ENCODE measurements at regions not wholly inside any gene's neighbourhood (a gene's known extent, or its start where the extent isn't known, plus 50 kb on each side); places are given as distances from the start of the nearest gene placed in this dataset.

- no peak for DNase-seq (ENCODE audit: low read depth)
- no peak overlapping the region for H3K4me3 ChIP-seq (ENCODE audit: low read depth, low read length)
- TF ChIP-seq, protein P1, sequence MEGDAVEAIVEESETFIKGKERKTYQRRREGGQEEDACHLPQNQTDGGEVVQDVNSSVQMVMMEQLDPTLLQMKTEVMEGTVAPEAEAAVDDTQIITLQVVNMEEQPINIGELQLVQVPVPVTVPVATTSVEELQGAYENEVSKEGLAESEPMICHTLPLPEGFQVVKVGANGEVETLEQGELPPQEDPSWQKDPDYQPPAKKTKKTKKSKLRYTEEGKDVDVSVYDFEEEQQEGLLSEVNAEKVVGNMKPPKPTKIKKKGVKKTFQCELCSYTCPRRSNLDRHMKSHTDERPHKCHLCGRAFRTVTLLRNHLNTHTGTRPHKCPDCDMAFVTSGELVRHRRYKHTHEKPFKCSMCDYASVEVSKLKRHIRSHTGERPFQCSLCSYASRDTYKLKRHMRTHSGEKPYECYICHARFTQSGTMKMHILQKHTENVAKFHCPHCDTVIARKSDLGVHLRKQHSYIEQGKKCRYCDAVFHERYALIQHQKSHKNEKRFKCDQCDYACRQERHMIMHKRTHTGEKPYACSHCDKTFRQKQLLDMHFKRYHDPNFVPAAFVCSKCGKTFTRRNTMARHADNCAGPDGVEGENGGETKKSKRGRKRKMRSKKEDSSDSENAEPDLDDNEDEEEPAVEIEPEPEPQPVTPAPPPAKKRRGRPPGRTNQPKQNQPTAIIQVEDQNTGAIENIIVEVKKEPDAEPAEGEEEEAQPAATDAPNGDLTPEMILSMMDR (IDR thresholded peaks at IDR 0.05; ENCODE audit: insufficient read depth, low read length), result no peak
Measured at GRCh38 chr19:31955884-31956283, 389.5 kb upstream of the ZNF507 start.

GRCh38 chr19:31956771-31957392 is 388.5 kb upstream of the ZNF507 start:
- no peak for DNase-seq (ENCODE audit: low read depth)
- no peak overlapping the region for H3K4me3 ChIP-seq (ENCODE audit: low read depth, low read length)
- TF ChIP-seq, protein P1 (IDR thresholded peaks at IDR 0.05; ENCODE audit: insufficient read depth, low read length), result no peak

GRCh38 chr19:31957711-31958110 is 387.7 kb upstream of the ZNF507 start:
- no peak overlapping the region for H3K4me3 ChIP-seq (ENCODE audit: low read depth, low read length)
- DNase-seq (ENCODE audit: low read depth), result no peak
- TF ChIP-seq, protein P1 (IDR thresholded peaks at IDR 0.05; ENCODE audit: insufficient read depth, low read length), result no peak

DNA sequence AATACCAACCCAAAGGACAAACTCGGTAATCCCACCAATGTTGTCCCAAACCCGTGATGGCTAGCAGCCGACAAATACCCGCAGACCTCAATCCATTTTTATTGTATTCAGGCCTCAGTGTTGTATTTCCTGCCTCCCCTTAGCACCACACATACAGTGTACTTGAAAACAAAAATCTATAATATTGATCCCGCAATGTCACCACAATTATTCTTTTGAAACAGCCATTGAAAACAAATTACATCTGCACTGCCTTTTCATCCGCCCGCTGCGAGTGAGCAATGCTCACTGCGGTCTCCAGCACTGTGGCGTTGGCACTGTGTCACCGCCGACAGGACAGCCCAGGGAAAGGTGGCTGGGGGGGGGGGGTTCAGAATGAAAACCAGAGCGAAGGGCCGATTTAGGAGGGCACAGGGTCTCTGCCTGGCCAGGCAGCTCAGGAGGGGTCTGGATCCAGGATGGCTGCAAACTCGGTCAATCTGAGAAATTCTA is 385.8 kb upstream of the ZNF507 start:
- DNase-seq (ENCODE audit: low read depth), result no peak
- no peak overlapping the region for H3K4me3 ChIP-seq (ENCODE audit: low read depth, low read length)
- TF ChIP-seq, protein P1 (IDR thresholded peaks at IDR 0.05; ENCODE audit: insufficient read depth, low read length), result no peak

DNA sequence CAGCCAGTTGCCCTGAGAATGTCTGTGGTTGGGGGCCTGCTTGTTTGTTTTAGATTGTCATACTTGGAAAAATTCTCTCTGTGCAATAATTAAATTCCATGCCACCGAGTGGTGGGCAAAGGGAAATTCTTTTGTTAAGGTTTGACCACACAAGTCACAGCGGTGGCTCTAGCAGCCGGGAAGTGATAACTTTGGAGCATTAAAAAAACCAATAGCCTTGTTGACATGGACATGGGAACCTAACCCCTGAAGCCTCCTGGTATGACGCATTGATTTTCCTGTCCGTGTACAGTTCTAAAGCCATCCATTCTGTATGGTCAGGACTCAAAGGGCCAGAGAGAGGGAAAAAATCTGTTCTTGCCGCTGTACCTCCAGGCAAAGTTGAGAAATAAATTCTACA is 384.9 kb upstream of the ZNF507 start:
- TF ChIP-seq, protein P1 (IDR thresholded peaks at IDR 0.05; ENCODE audit: insufficient read depth, low read length), result no peak
- H3K4me3 ChIP-seq (ENCODE audit: low read depth, low read length), result no peak overlapping the region
- no peak for DNase-seq (ENCODE audit: low read depth)

DNA sequence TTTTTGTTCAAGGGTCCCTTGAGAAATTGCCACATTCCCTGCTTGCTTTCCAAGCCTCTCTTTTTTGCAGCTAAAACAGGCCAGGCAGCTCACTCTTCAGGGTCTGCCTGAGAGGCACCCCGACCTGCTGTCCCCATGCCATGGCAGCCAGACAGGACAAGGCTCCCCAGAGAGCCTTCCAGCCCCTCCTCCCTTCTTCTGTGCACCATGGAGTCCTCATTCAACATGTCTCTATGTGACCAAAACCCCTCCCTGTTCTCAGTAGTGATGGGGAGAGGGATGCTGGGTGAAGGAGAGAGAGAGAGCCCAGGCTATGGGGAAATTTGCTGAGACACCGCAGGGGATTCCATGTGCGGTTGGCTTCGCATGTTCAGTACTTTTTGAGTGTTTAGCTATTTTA is 384.2 kb upstream of the ZNF507 start:
- no peak for DNase-seq (ENCODE audit: low read depth)
- no peak overlapping the region for H3K4me3 ChIP-seq (ENCODE audit: low read depth, low read length)
- TF ChIP-seq, protein P1 (IDR thresholded peaks at IDR 0.05; ENCODE audit: insufficient read depth, low read length), result no peak

DNA sequence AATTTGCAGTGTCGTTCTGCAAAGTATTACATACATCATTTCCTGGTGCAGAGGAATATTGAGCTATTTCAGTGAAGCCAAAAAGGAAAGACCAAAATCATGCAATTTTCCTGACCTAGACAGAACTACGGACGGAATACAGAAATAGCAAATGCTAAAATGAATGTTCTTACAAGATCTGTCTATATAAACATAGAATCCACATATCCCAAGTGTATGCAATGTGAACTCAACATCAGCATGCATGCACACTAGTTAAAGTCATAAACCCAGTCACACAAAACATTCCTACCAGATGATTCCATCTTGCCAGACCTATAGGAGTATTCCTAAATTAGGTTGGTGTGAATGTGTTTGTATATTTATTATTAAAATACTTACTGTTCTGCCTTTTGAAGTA is 383.7 kb upstream of the ZNF507 start:
- no peak for DNase-seq (ENCODE audit: low read depth)
- TF ChIP-seq, protein P1 (IDR thresholded peaks at IDR 0.05; ENCODE audit: insufficient read depth, low read length), result no peak
- H3K4me3 ChIP-seq (ENCODE audit: low read depth, low read length), result no peak overlapping the region
